NT2/D1 (cell line): ENCODE measurements at regions not wholly inside any gene's neighbourhood (a gene's known extent, or its start where the extent isn't known, plus 50 kb on each side); places are given as distances from the start of the nearest gene placed in this dataset.
A peak's percentile ranks its signal among the peaks of the same experiment; 100 is the strongest.

Source experiments
- DNase-seq: peaks from one replicate; pipeline ENCODE4 v3.0.0-alpha.2; 2011; ENCODE audit warnings: low read depth, low spot score
- H3K27me3 ChIP-seq: 2 replicates; pipeline ENCODE4 v1.6.0; 2011; ENCODE audit warnings: mild to moderate bottlenecking; ENCODE audit not compliant: insufficient read length, insufficient read depth
- H3K36me3 ChIP-seq: 2 replicates; pipeline ENCODE4 v1.6.1; 2011; ENCODE audit warnings: mild to moderate bottlenecking, low read length, mixed read lengths; ENCODE audit not compliant: insufficient read depth, insufficient read length
- H3K4me1 ChIP-seq: 2 replicates; pipeline ENCODE4 v1.5.1; 2011; ENCODE audit not compliant: insufficient read depth, insufficient read length
- H3K4me3 ChIP-seq: 2 replicates; pipeline ENCODE4 v1.5.1; 2011; ENCODE audit warnings: low read depth; ENCODE audit not compliant: insufficient read length
- H3K9ac ChIP-seq: 2 replicates; pipeline ENCODE4 v1.6.0; 2011; ENCODE audit warnings: low read depth; ENCODE audit not compliant: insufficient read length
- H3K9me3 ChIP-seq: 2 replicates; pipeline ENCODE4 v1.5.1; 2011; ENCODE audit warnings: mild to moderate bottlenecking, low read length; ENCODE audit not compliant: insufficient read depth
- SUZ12 ChIP-seq: IDR thresholded peaks from 2 replicates; pipeline ENCODE4 v1.6.1; 2011; ENCODE audit not compliant: insufficient read length, insufficient read depth; ENCODE audit errors: extremely low read depth
- YY1 ChIP-seq: IDR thresholded peaks from 2 replicates; pipeline ENCODE4 v1.6.1; 2011; ENCODE audit not compliant: insufficient read length, insufficient read depth
- ZNF274 ChIP-seq: IDR thresholded peaks from 2 replicates; pipeline ENCODE4 v1.6.1; 2011; ENCODE audit warnings: mild to moderate bottlenecking, low read depth, low read length

- no peak for TF ChIP-seq SUZ12
- TF ChIP-seq YY1 = no peak
- TF ChIP-seq ZNF274 = no peak
- no peak for DNase-seq
- H3K4me1 ChIP-seq = no peaks in the 10 kb centered on the region
- no peaks in the 10 kb centered on the region for H3K9me3 ChIP-seq
- H3K4me3 ChIP-seq = no peak overlapping the region
- H3K36me3 ChIP-seq = no peaks in the 10 kb centered on the region
- H3K9ac ChIP-seq = no peak overlapping the region
- H3K27me3 ChIP-seq = no peaks in the 10 kb centered on the region
Measured at GRCh38 chr6:78808356-78808891, 58.9 kb upstream of the IRAK1BP1 start.

- H3K27me3 ChIP-seq = no peaks in the 10 kb centered on the region
- TF ChIP-seq ZNF274 (no peak), SUZ12 (no peak), YY1 (no peak)
- H3K9me3 ChIP-seq = no peaks in the 10 kb centered on the region
- H3K4me1 ChIP-seq = no peaks in the 10 kb centered on the region
- H3K4me3 ChIP-seq = no peak overlapping the region
- H3K36me3 ChIP-seq = no peaks in the 10 kb centered on the region
- no peak overlapping the region for H3K9ac ChIP-seq
- no peak for DNase-seq
Measured at GRCh38 chr6:78808933-78809332, 58.4 kb upstream of the IRAK1BP1 start.

- Histone ChIP-seq H3K36me3 (no peaks in the 10 kb centered on the region), H3K9me3 (no peaks in the 10 kb centered on the region), H3K27me3 (no peaks in the 10 kb centered on the region), H3K9ac (no peak overlapping the region), H3K4me3 (no peak overlapping the region), H3K4me1 (no peaks in the 10 kb centered on the region)
- TF ChIP-seq YY1 = no peak
- no peak for TF ChIP-seq SUZ12
- TF ChIP-seq ZNF274 = no peak
- peak; percentile 36 for DNase-seq
Measured at GRCh38 chr6:78810146-78810545, 57.2 kb upstream of the IRAK1BP1 start.

- H3K27me3 ChIP-seq = no peaks in the 10 kb centered on the region
- H3K9me3 ChIP-seq = no peaks in the 10 kb centered on the region
- no peaks in the 10 kb centered on the region for H3K36me3 ChIP-seq
- TF ChIP-seq ZNF274 (no peak), SUZ12 (no peak), YY1 (no peak)
- H3K4me3 ChIP-seq = no peak overlapping the region
- H3K9ac ChIP-seq = no peak overlapping the region
- H3K4me1 ChIP-seq = no peaks in the 10 kb centered on the region
- no peak for DNase-seq
Measured at GRCh38 chr6:78810698-78811097, 56.7 kb upstream of the IRAK1BP1 start.
